HG03175 (cell line): ENCODE measurements at regions not wholly inside any gene's neighbourhood (a gene's known extent, or its start where the extent isn't known, plus 50 kb on each side); places are given as distances from the start of the nearest gene placed in this dataset.
"Not testable (repeated sequence)": the region's sequence is repeated elsewhere in the genome, so short reads cannot be mapped to it uniquely, and the experiment has no call there.

Experiments
- ATAC-seq: cut with Tn5 transposase; IDR thresholded peaks from one replicate; pipeline ENCODE4 v1.9.1; 2021; ENCODE audit warnings: mild to moderate bottlenecking, moderate library complexity; ENCODE audit not compliant: unreplicated experiment

DNA sequence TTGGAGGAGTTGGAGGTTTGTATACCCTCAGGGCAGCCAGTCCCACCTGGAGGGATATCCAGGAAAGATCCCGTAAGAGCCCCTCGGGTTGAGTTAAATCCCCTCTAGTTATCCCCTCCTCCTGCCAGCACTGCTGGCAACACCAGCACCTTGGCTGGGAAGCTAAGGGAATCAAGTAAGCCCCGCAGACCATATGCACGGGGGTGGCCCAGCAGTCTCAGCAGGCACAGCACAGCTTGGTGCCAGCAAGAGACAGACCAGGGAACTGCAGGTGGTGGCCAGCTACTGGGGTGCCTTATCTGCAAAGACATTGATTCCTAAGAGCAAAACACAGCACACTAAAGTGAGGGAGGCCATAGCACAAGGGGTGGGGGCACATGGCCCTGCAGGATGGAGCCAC, 173.8 kb downstream of the GOLGA6L4 start:
- not testable (repeated sequence) for ATAC-seq

DNA sequence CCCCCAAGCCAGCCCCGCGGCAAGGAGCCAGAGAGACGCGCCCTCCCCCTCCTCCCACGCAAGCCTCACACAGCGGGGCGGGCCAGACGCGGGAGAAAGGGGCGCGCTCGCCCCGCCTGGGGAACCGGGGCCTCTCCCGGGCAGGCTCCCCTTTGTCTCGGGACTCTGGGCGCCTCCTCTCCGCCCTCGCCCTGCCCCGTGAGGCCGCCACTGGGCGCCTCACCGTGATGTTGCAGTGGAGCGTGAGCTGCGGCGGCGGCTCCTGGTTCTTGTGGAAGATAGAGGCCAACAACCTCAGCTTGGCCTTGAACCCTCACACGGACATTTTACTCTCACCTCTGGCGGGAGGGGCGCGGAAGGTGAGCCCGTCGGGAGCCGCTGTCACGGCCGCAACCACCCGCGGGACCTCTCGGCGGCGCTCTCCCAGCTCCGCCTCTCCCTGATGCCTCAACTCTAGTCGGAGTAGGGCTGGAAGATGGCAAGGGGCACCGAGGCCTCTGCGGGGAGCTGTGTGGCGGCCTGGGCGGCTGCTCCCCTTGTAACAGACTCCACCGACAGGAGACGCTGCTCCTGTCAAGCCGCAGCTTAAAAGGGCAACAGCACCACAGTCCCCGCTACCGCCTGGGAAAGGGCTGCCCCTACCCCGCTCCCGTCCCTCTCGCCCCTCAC, 179.2 kb upstream of the ZSCAN2 start:
- ATAC-seq: not testable (repeated sequence)

- not testable (repeated sequence) for ATAC-seq
Observed at GRCh38 chr15:84425327-84425726, 175.5 kb upstream of the ZSCAN2 start.

- ATAC-seq: not testable (repeated sequence)
Observed at GRCh38 chr15:84473305-84473877, 127.4 kb upstream of the ZSCAN2 start.

DNA sequence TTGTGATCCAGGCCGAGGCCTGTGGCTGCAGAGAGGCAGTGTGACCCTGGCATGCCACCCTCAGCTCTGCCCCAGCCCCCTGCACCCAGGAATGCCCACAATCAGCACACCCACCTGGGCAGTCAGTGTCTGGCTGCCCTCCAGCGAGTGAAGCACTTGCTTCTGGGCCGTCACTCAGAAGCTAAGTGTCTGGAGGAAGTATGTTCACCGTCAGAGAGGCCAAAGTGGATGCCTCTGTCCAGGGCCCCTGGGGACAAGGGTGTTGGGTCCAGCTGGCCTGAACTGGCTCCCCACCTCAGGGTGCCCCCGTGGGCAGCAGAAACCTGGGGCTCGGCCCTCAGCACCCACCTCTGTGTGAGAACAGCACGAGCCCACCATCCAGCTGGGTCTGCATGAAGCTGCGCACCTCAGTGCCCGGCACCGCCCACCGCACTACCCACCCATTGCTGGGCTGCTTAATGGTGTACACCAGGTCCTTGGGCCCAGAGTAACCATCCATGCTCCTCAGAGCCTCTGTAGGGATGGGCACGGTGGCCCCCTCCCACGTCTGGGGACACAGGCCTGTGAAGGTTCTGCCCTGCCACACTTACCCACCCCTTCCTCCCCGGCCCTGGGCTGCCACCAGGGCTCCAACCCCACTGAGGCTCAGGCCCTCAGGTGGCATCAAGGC, 124.3 kb upstream of the ZSCAN2 start:
- not testable (repeated sequence) for ATAC-seq

- peak; percentile 90 for ATAC-seq
Observed at GRCh38 chr15:84477550-84477949, 123.3 kb upstream of the ZSCAN2 start.

GRCh38 chr15:84480174-84480681, 120.6 kb upstream of the ZSCAN2 start:
- ATAC-seq: not testable (repeated sequence)

GRCh38 chr15:84483859-84484258, 117.0 kb upstream of the ZSCAN2 start:
- ATAC-seq: not testable (repeated sequence)

DNA sequence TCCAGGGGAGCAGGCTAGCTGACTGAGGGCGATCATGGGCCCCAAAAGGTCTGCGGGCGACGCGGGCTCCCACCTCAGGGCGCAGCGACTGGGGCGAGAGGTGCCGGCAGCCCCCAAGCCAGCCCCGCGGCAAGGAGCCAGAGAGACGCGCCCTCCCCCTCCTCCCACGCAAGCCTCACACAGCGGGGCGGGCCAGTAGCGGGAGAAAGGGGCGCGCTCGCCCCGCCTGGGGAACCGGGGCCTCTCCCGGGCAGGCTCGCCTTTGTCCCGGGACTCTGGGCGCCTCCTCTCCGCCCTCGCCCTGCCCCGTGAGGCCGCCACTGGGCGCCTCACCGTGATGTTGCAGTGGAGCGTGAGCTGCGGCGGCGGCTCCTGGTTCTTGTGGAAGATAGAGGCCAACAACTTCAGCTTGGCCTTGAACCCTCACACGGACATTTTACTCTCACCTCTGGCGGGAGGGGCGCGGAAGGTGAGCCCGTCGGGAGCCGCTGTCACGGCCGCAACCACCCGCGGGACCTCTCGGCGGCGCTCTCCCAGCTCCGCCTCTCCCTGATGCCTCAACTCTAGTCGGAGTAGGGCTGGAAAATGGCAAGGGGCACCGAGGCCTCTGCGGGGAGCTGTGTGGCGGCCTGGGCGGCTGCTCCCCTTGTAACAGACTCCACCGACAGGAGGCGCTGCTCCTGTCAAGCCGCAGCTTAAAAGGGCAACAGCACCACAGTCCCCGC, 100.5 kb upstream of the ZSCAN2 start:
- ATAC-seq: not testable (repeated sequence)

GRCh38 chr15:84503101-84503500, 97.7 kb upstream of the ZSCAN2 start:
- ATAC-seq: not testable (repeated sequence)

GRCh38 chr15:84505552-84505951, 95.3 kb upstream of the ZSCAN2 start:
- ATAC-seq: not testable (repeated sequence)

DNA sequence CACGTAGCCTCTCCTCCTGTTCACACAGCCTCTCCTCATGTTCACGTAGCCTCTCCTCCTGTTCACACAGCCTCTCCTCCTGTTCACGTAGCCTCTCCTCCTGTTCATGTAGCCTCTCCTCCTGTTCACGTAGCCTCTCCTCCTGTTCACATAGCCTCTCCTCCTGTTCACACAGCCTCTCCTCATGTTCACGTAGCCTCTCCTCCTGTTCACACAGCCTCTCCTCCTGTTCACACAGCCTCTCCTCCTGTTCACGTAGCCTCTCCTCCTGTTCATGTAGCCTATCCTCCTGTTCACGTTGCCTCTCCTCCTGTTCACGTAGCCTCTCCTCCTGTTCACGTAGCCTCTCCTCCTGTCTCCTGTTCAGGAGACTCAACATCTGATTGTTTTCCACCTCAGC, 88.5 kb upstream of the ZSCAN2 start:
- ATAC-seq: not testable (repeated sequence)

- not testable (repeated sequence) for ATAC-seq
Observed at GRCh38 chr15:84516773-84517172, 84.0 kb upstream of the ZSCAN2 start.

DNA sequence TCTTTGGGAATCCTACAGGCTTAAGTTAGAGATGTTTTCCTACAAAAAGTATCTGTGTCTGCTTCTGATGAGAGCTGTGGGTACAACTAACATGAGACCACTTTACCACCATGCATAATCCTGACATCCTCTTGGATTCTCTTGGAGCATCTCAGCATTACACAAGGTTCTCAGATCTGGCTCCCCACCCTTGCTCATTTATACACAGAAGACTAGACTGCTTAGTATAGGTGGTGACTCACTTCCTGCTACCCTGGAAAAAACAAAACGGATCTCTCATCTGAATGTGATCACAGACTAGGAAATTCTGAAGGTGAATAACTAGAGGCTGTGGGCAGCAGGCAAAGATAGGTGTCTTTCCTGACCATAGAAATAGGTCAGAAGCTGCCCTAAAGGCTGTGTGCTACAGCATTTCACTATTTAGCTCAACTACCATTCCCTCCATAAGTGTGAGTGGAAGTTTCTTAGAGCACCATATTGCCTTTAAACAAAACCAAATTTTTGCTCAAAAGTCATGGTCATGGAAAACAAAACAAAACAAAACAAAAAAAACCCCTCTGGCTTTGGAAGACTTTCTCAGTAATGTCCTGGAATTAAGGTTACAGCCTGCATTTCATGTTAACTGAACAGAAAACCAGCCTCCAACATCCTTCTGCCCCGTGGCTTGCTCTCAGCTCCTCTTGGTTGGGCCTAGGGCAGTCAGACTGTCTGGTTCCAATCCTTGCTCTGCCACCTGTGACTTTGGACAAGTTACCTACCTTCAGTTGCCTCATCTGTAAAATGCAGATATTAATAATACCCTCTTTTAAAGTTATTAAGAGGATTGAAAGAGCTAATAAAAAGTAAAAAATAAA, 75.1 kb upstream of the ZSCAN2 start:
- not testable (repeated sequence) for ATAC-seq

- not testable (repeated sequence) for ATAC-seq
Observed at GRCh38 chr15:84530751-84531150, 70.1 kb upstream of the ZSCAN2 start.

GRCh38 chr15:84531223-84531622, 69.6 kb upstream of the ZSCAN2 start:
- not testable (repeated sequence) for ATAC-seq

DNA sequence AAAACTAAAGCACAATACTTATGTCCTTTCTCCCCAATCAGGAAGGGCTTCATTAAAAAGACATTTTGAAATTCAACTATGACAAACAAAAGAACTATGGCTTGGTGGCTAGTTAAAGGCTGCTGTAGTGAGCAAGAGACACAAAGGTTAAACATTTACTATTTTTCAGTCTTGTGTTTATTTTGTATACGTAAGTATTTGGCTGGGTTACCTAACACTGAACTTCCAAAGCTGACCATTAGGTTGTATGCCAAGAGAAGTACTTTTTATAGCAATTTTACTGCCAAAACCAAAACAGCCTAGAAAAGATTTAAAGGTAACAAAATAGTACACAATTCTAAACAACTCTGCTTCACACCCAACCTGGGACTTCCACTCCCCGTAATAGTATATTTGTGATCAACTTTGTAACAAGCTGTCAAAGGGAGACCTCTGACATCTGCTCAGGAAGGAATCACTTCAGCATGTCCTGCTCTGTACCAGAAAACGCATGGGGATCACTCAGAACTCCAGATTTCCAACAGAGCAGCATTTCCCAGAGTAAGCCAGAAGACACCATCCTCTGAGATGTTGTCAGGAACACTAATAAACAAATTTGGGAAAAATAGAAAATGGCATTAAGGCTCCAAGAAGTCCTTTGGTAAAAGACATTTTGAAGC, 69.0 kb upstream of the ZSCAN2 start:
- ATAC-seq: not testable (repeated sequence)

- ATAC-seq: not testable (repeated sequence)
Observed at GRCh38 chr15:84533705-84534104, 67.1 kb upstream of the ZSCAN2 start.

DNA sequence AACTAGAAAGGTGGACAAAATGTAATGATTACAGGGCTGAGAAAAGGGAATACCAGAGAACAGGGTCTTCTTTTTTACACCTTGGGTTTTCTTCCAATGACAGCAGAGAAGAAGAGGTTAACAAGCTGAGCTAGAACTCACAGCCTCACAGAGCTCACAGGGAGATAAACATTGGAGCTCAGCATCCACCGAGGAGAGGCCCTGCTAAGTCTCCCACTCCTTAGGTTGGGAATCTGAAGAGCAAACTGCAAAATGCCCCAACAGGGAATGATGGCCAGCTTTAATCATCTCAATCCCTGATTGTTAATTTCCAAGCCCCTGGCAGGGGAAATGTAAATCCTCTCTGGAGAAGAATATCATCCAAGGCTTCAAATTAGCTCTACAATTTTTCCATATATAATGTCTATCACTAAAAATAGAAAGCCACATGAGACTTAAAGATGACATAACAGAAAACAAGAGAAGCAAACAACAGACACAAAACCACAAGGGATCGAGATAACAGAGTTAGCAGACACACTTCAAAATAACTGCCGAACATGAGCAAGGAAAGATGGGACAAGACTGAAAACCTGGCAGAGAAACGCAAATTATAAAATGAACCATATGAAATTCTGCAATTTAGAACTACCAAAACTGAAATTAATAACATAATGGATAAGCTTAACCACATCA, 66.1 kb upstream of the ZSCAN2 start:
- not testable (repeated sequence) for ATAC-seq
